ENCODE measurements at regions not wholly inside any gene's neighbourhood (a gene's known extent, or its start where the extent isn't known, plus 50 kb on each side); places are given as distances from the start of the nearest gene placed in this dataset.
"Not testable (repeated sequence)": the region's sequence is repeated elsewhere in the genome, so short reads cannot be mapped to it uniquely, and the experiment has no call there.

GRCh38 chr18:22704586-22704918 is 228.6 kb upstream of the RBBP8 start:
- Mint-ChIP-seq H3K27ac (ENCODE audit: unreplicated experiment) (no peak overlapping the region), H3K36me3 (ENCODE audit: unreplicated experiment) (peaks cover 1% of the 10 kb centered on the region), H3K9me3 (ENCODE audit: unreplicated experiment) (no peaks in the 10 kb centered on the region), H3K4me1 (ENCODE audit: unreplicated experiment) (peaks cover 28% of the 10 kb centered on the region), H3K4me3 (ENCODE audit: unreplicated experiment) (no peak overlapping the region), H3K27me3 (ENCODE audit: unreplicated experiment) (no peaks in the 10 kb centered on the region)
- no peak for DNase-seq (ENCODE audit: extremely low spot score, unreplicated experiment)
- TF ChIP-seq, protein P1, sequence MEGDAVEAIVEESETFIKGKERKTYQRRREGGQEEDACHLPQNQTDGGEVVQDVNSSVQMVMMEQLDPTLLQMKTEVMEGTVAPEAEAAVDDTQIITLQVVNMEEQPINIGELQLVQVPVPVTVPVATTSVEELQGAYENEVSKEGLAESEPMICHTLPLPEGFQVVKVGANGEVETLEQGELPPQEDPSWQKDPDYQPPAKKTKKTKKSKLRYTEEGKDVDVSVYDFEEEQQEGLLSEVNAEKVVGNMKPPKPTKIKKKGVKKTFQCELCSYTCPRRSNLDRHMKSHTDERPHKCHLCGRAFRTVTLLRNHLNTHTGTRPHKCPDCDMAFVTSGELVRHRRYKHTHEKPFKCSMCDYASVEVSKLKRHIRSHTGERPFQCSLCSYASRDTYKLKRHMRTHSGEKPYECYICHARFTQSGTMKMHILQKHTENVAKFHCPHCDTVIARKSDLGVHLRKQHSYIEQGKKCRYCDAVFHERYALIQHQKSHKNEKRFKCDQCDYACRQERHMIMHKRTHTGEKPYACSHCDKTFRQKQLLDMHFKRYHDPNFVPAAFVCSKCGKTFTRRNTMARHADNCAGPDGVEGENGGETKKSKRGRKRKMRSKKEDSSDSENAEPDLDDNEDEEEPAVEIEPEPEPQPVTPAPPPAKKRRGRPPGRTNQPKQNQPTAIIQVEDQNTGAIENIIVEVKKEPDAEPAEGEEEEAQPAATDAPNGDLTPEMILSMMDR (IDR thresholded peaks at IDR 0.05): no peak

- H3K9me3 Mint-ChIP-seq (ENCODE audit: unreplicated experiment): no peaks in the 10 kb centered on the region
- H3K4me3 Mint-ChIP-seq (ENCODE audit: unreplicated experiment): no peak overlapping the region
- no peaks in the 10 kb centered on the region for H3K27me3 Mint-ChIP-seq (ENCODE audit: unreplicated experiment)
- DNase-seq (ENCODE audit: extremely low spot score, unreplicated experiment): no peak
- TF ChIP-seq, protein P1 (IDR thresholded peaks at IDR 0.05): no peak
- peak overlapping the region; percentile 61 for H3K27ac Mint-ChIP-seq (ENCODE audit: unreplicated experiment)
- H3K36me3 Mint-ChIP-seq (ENCODE audit: unreplicated experiment): peaks cover 1% of the 10 kb centered on the region
- peaks cover 34% of the 10 kb centered on the region for H3K4me1 Mint-ChIP-seq (ENCODE audit: unreplicated experiment)
These were observed 227.8 kb upstream of the RBBP8 start for GRCh38 chr18:22705328-22705727.

- H3K9me3 Mint-ChIP-seq (ENCODE audit: unreplicated experiment); DNase-seq (ENCODE audit: extremely low spot score, unreplicated experiment); H3K36me3 Mint-ChIP-seq (ENCODE audit: unreplicated experiment); H3K27me3 Mint-ChIP-seq (ENCODE audit: unreplicated experiment); H3K4me3 Mint-ChIP-seq (ENCODE audit: unreplicated experiment): not testable (repeated sequence)
- Mint-ChIP-seq H3K27ac (ENCODE audit: unreplicated experiment) (peak overlapping the region; percentile 61), H3K4me1 (ENCODE audit: unreplicated experiment) (peaks cover 40% of the 10 kb centered on the region)
These were observed 227.1 kb upstream of the RBBP8 start for GRCh38 chr18:22706025-22706424.

DNA sequence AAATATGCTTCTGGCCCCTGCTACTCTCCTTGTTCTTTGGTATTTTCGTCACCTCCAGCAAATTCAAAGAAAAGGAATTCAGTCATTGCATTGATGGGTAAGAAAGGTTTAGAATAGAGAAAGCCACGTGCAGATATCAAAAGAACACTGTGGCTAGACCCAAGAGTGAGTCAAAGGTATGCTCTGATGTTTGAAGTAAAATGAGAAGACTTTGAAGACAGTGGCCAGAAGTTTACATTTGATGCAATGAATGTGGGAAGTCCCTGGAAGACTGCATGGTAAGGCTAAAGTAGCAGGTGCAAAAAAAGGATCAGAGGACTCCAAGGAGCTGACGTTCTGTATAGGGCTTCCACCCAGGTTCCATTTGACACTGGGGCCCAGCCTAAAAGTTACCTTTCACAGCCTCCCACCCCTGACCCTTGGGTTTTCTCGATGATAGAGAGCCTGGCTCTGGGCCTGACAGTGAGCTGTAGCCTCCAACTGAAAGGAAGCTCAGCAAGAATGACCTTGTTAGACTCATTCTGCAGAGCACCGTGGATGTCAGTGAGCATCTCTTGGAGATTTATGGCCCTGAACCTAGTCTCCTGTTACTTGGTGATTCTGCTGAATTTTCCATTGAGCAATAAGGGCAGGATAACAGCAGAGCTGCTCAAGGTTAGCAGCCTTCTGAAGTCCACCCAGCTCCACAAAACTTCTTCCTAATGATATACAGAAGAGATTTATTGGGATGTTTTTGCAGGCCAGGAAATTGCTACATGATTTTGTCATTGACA is 223.7 kb upstream of the RBBP8 start:
- Mint-ChIP-seq H3K4me3 (ENCODE audit: unreplicated experiment) (no peak overlapping the region), H3K27me3 (ENCODE audit: unreplicated experiment) (no peaks in the 10 kb centered on the region), H3K36me3 (ENCODE audit: unreplicated experiment) (no peaks in the 10 kb centered on the region), H3K27ac (ENCODE audit: unreplicated experiment) (no peak overlapping the region), H3K9me3 (ENCODE audit: unreplicated experiment) (no peaks in the 10 kb centered on the region), H3K4me1 (ENCODE audit: unreplicated experiment) (peaks cover 39% of the 10 kb centered on the region)
- TF ChIP-seq, protein P1 (IDR thresholded peaks at IDR 0.05): no peak
- DNase-seq (ENCODE audit: extremely low spot score, unreplicated experiment): no peak

- no peak for DNase-seq (ENCODE audit: extremely low spot score, unreplicated experiment)
- H3K27ac Mint-ChIP-seq (ENCODE audit: unreplicated experiment): peak overlapping the region; percentile 90
- H3K36me3 Mint-ChIP-seq (ENCODE audit: unreplicated experiment): no peaks in the 10 kb centered on the region
- H3K4me1 Mint-ChIP-seq (ENCODE audit: unreplicated experiment): peaks cover 28% of the 10 kb centered on the region
- H3K27me3 Mint-ChIP-seq (ENCODE audit: unreplicated experiment): no peaks in the 10 kb centered on the region
- H3K4me3 Mint-ChIP-seq (ENCODE audit: unreplicated experiment): peak overlapping the region; percentile 78
- no peaks in the 10 kb centered on the region for H3K9me3 Mint-ChIP-seq (ENCODE audit: unreplicated experiment)
- TF ChIP-seq, protein P1 (IDR thresholded peaks at IDR 0.05): no peak
These were observed 222.4 kb upstream of the RBBP8 start for GRCh38 chr18:22710673-22711191.
